Nephron (organoid): ENCODE measurements at regions not wholly inside any gene's neighbourhood (a gene's known extent, or its start where the extent isn't known, plus 50 kb on each side); places are given as distances from the start of the nearest gene placed in this dataset.

Source experiments
- H3K27ac Mint-ChIP-seq, 3 experiments: 2 replicates each; pipeline ENCODE4 v1.8.0; 2020; ENCODE audit warnings: mixed read lengths in 3 of 3, mild to moderate bottlenecking in 2 of 3, moderate library complexity in 1 of 3
- H3K27me3 Mint-ChIP-seq: 2 replicates; pipeline ENCODE4 v1.8.0; 2021; ENCODE audit warnings: low read depth, mild to moderate bottlenecking, moderate library complexity, mixed read lengths
- H3K36me3 Mint-ChIP-seq: 2 replicates; pipeline ENCODE4 v1.8.0; 2020; ENCODE audit warnings: low read depth, mixed read lengths
- H3K4me1 Mint-ChIP-seq: 2 replicates; pipeline ENCODE4 v1.8.0; 2020; ENCODE audit warnings: mixed read lengths
- H3K4me3 Mint-ChIP-seq, 3 experiments: 2 replicates each; pipeline ENCODE4 v1.8.0; 2020; ENCODE audit warnings: mild to moderate bottlenecking in 3 of 3, mixed read lengths in 3 of 3, moderate library complexity in 2 of 3
- H3K9me3 Mint-ChIP-seq: 2 replicates; pipeline ENCODE4 v1.8.0; 2020; ENCODE audit warnings: mixed read lengths
- TF ChIP-seq, protein P1 (sequence below), 3 experiments: fragments of 200-600 bp; sonication (generic); IDR thresholded peaks; one replicate each; pipeline ENCODE4 v1.5.0; 2021; ENCODE audit warnings: antibody characterized with exemption in 3 of 3; ENCODE audit not compliant: unreplicated experiment in 3 of 3

DNA sequence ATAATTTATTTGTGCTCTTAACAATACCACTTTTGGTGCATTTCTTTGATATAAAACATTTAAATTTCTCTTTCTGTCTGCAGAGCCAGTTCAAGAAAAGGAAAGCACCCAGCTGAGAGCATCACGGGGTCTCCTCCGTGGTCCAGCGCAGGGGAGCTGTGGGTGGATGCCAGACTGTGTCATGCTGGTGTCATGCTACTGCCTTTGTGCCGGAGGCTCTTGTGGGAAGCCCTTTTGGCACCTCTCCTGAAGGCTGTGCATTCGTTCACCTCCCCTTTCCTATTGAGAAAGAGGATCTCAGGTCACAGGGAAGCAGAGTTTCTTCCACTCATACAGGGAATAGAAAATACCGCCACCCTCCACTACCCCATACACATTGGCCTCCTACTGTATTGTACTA lies 450.4 kb downstream of the GALR1 start:
- no peaks in the 10 kb centered on the region for H3K9me3 Mint-ChIP-seq
- TF ChIP-seq, protein P1, sequence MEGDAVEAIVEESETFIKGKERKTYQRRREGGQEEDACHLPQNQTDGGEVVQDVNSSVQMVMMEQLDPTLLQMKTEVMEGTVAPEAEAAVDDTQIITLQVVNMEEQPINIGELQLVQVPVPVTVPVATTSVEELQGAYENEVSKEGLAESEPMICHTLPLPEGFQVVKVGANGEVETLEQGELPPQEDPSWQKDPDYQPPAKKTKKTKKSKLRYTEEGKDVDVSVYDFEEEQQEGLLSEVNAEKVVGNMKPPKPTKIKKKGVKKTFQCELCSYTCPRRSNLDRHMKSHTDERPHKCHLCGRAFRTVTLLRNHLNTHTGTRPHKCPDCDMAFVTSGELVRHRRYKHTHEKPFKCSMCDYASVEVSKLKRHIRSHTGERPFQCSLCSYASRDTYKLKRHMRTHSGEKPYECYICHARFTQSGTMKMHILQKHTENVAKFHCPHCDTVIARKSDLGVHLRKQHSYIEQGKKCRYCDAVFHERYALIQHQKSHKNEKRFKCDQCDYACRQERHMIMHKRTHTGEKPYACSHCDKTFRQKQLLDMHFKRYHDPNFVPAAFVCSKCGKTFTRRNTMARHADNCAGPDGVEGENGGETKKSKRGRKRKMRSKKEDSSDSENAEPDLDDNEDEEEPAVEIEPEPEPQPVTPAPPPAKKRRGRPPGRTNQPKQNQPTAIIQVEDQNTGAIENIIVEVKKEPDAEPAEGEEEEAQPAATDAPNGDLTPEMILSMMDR (IDR thresholded peaks at IDR 0.05; ENCODE audit: unreplicated experiment in 3 of 3): no peak
- H3K4me3 Mint-ChIP-seq: no peak overlapping the region
- H3K36me3 Mint-ChIP-seq: no peaks in the 10 kb centered on the region
- no peak overlapping the region for H3K27ac Mint-ChIP-seq
- H3K4me1 Mint-ChIP-seq: no peaks in the 10 kb centered on the region
- peaks cover 5% of the 10 kb centered on the region for H3K27me3 Mint-ChIP-seq

DNA sequence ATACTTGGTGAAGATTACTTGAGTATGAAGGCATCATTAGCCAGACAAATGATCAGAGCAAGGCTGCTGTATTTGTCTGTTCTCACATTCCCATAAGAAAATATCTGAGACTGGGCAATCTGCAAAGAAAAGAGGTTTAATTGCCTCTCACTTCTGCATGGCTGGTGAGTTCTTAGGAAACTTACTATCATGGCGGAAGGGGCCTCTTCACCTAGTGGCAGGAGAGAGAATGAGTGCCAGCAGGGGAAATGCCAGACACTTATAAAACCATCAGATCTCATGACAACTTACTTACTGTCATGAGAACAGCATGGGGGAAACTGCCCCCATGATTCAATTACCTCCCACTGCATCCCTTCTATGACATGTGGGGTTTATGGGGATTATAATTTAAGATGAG lies 452.3 kb downstream of the GALR1 start:
- Mint-ChIP-seq H3K36me3 (no peaks in the 10 kb centered on the region), H3K4me1 (no peaks in the 10 kb centered on the region), H3K4me3 (no peak overlapping the region), H3K9me3 (no peaks in the 10 kb centered on the region), H3K27me3 (peaks cover 5% of the 10 kb centered on the region), H3K27ac (no peak overlapping the region)
- TF ChIP-seq, protein P1 (IDR thresholded peaks at IDR 0.05; ENCODE audit: unreplicated experiment in 3 of 3): no peak

- H3K4me3 Mint-ChIP-seq: no peak overlapping the region
- TF ChIP-seq, protein P1 (IDR thresholded peaks at IDR 0.05; ENCODE audit: unreplicated experiment in 3 of 3): peak; percentile 32 to 47 (median 39)
- H3K27me3 Mint-ChIP-seq: peaks cover 5% of the 10 kb centered on the region
- H3K4me1 Mint-ChIP-seq: no peaks in the 10 kb centered on the region
- no peaks in the 10 kb centered on the region for H3K36me3 Mint-ChIP-seq
- H3K27ac Mint-ChIP-seq: no peak overlapping the region
- no peaks in the 10 kb centered on the region for H3K9me3 Mint-ChIP-seq
Observed at GRCh38 chr18:77702686-77703085, 453.0 kb downstream of the GALR1 start.

DNA sequence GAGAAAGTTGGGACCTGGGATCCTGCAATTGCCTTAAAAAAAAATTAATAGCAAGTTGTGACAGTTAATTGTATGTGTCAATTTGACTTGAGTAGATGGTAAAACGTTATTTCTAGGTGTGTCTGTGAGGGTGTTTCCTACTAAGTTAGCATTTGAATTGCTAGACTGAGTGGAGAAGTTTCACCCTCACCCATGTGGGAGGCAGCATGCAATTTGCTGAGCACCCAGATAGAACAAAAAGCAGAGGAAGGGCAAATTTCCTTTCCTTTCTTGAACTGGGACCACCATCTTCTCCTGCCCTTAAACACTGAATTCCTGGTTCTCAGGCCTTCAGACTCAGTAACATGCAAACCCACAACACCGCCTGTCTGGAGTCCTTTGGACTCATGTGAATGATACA lies 455.7 kb downstream of the GALR1 start:
- no peaks in the 10 kb centered on the region for H3K4me1 Mint-ChIP-seq
- TF ChIP-seq, protein P1 (IDR thresholded peaks at IDR 0.05; ENCODE audit: unreplicated experiment in 3 of 3): no peak
- H3K27me3 Mint-ChIP-seq: peaks cover 5% of the 10 kb centered on the region
- no peak overlapping the region for H3K4me3 Mint-ChIP-seq
- peaks cover 2% of the 10 kb centered on the region for H3K9me3 Mint-ChIP-seq
- no peak overlapping the region for H3K27ac Mint-ChIP-seq
- no peaks in the 10 kb centered on the region for H3K36me3 Mint-ChIP-seq

GRCh38 chr18:77708826-77709506 lies 459.3 kb downstream of the GALR1 start:
- no peak overlapping the region for H3K27ac Mint-ChIP-seq

More at GRCh38 chr18:77708826-77709506, 459.3 kb downstream of the GALR1 start:
- H3K36me3 Mint-ChIP-seq: no peaks in the 10 kb centered on the region
- no peak overlapping the region for H3K4me3 Mint-ChIP-seq
- H3K9me3 Mint-ChIP-seq: peaks cover 2% of the 10 kb centered on the region
- TF ChIP-seq, protein P1 (IDR thresholded peaks at IDR 0.05; ENCODE audit: unreplicated experiment in 3 of 3): no peak
- H3K4me1 Mint-ChIP-seq: no peaks in the 10 kb centered on the region
- no peaks in the 10 kb centered on the region for H3K27me3 Mint-ChIP-seq
